GM13977 (cell line): ENCODE measurements at regions not wholly inside any gene's neighbourhood (a gene's known extent, or its start where the extent isn't known, plus 50 kb on each side); places are given as distances from the start of the nearest gene placed in this dataset.

Experiments used
- DNase-seq: peaks from one replicate; pipeline ENCODE4 v3.0.0; 2012; ENCODE audit warnings: low spot score
- in situ Hi-C: fragments of 300-500 bp; cut with MboI; formaldehyde crosslinking; loops from one replicate; pipeline ENCODE4 v1.12.0; 2022; ENCODE audit warnings: low sequenced_read_pairs, low pct_unique_long_range_greater_than_20kb, mixed read lengths, inconsistent platforms; ENCODE audit not compliant: unreplicated experiment
- TF ChIP-seq, protein P1 (sequence below): IDR thresholded peaks from 2 replicates; pipeline ENCODE4 v1.5.1; 2012; ENCODE audit warnings: mild to moderate bottlenecking, control low read depth; ENCODE audit not compliant: insufficient read depth; ENCODE audit errors: extremely low read depth, missing control alignments

DNA sequence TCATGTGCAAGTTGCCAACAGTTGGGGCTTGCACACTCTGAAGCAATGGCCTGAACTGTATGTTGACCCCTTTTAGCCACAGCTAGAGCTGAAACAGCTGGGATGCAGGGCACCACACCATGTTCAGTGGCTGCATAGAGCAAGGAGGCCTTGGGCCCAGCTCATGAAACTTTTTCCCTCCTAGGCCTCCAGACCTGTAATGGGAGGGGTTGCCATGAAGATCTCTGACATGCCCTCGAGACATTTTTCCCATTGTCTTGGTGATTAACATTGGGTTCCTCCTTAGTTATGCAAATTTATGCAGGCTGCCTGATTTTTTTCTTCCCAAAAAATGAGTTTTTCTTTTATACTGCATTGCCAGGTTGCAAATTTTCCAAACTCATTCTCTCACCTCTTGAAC, 165.1 kb upstream of the PRR20A start:
- TF ChIP-seq, protein P1, sequence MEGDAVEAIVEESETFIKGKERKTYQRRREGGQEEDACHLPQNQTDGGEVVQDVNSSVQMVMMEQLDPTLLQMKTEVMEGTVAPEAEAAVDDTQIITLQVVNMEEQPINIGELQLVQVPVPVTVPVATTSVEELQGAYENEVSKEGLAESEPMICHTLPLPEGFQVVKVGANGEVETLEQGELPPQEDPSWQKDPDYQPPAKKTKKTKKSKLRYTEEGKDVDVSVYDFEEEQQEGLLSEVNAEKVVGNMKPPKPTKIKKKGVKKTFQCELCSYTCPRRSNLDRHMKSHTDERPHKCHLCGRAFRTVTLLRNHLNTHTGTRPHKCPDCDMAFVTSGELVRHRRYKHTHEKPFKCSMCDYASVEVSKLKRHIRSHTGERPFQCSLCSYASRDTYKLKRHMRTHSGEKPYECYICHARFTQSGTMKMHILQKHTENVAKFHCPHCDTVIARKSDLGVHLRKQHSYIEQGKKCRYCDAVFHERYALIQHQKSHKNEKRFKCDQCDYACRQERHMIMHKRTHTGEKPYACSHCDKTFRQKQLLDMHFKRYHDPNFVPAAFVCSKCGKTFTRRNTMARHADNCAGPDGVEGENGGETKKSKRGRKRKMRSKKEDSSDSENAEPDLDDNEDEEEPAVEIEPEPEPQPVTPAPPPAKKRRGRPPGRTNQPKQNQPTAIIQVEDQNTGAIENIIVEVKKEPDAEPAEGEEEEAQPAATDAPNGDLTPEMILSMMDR, result no peak
- in situ Hi-C loops, result no loop called here

DNA sequence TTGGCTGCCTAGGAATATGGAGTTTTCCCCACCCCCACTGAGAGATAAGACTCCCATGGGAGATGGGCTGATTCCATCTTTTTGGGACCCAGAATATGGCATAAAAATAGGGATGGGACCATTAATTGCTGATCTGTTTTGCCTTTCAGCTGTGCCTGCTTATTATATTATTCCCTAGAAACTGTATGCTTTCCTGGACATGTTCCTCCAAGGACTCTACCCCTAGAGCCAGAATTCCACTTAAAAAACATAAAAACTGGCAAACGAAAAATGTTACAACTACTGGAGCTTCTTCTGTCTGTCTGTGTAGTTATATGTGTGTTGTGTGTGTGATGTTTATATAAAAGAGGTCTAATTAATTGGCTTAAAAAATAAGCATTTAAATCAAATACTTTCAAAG, 159.9 kb upstream of the PRR20A start:
- in situ Hi-C loops, result no loop called here
- TF ChIP-seq, protein P1, result no peak
- DNase-seq, result no peak

More for the DNA sequence above, 165.1 kb upstream of the PRR20A start:
- no peak for DNase-seq

DNA sequence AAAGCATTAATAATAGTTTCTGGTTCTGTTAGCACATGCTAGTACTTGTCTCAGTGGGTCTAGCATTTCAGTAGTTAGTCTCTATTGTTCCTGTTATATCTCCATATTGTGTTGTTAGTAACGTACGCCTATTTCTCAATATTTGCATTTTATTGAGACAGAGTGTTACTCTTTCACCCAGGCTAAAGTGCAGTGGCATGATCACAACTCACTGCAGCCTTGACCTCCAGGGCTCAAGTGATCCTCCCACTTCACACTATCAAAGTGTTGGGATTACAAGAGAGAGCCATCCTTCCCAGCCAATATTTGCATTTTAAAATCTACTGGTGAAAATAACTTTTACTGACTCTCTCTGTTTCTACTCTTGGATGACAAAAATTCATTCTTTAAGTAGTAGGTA, 154.6 kb upstream of the PRR20A start:
- DNase-seq, result no peak
- in situ Hi-C loops, result no loop called here
- TF ChIP-seq, protein P1, result no peak

- in situ Hi-C loops, result no loop called here
- no peak for DNase-seq
- TF ChIP-seq, protein P1, result no peak
Observed at GRCh38 chr13:56988543-56988942, 152.2 kb upstream of the PRR20A start.

DNA sequence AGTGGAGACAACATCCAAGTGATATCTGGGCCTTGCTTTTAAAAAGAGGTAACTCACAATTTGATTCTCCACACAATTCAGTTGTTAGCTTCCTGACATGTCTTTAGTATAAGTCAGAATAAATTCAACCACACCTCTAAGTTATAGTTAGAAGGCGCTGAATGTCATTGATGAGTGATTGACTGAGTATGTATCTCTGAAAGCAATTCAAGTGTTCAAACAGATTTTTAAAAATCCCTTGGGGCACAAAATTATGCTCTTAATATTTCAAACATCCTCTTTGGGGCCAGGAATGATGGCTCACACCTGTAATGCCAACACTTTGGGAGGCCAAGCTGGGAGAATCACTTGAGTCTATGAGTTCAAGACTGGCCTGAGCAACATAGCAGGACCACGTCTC, 137.0 kb upstream of the PRR20A start:
- TF ChIP-seq, protein P1, result no peak
- in situ Hi-C loops, result no loop called here
- DNase-seq, result no peak

- TF ChIP-seq, protein P1, result no peak
- no peak for DNase-seq
Observed at GRCh38 chr13:57017357-57017756, 123.4 kb upstream of the PRR20A start.

DNA sequence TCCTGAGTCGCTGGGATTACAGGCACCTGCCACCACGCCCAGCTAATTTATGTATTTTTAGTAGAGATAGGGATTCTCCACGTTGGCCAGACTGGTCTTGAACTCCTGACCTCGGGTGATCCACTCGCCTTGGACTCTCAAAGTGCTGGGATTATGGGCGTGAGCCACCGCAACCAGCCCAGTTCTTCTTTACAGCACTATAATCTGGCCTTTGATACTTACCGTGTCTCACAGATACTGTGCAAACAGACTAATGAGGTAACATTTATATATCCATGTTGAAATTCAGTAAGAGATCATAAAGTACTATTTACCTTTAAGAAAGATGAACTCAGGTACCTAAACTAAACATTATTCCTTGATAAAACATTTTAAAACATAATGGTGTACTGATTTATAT, 121.8 kb upstream of the PRR20A start:
- TF ChIP-seq, protein P1, result no peak
- in situ Hi-C loops, result no loop called here
- no peak for DNase-seq

More at GRCh38 chr13:57017357-57017756, 123.4 kb upstream of the PRR20A start:
- in situ Hi-C loops, result no loop called here
